Ishikawa (cell line): ENCODE measurements at regions not wholly inside any gene's neighbourhood (a gene's known extent, or its start where the extent isn't known, plus 50 kb on each side); places are given as distances from the start of the nearest gene placed in this dataset.

Experiments
- CREB1 ChIP-seq: IDR thresholded peaks from 2 replicates; pipeline ENCODE4 v1.6.1; 2012; ENCODE audit warnings: low read depth
- EGR1 ChIP-seq: IDR thresholded peaks from 2 replicates; pipeline ENCODE4 v1.6.1; 2012
- EP300 ChIP-seq: IDR thresholded peaks from 2 replicates; pipeline ENCODE4 v1.6.1; 2012; ENCODE audit warnings: borderline replicate concordance
- RAD21 ChIP-seq: IDR thresholded peaks from 2 replicates; pipeline ENCODE4 v1.6.1; 2012; ENCODE audit warnings: low read depth
- TAF1 ChIP-seq: IDR thresholded peaks from 2 replicates; pipeline ENCODE4 v1.6.1; 2012; ENCODE audit warnings: low read depth, mild to moderate bottlenecking
- TCF12 ChIP-seq: IDR thresholded peaks from 2 replicates; pipeline ENCODE4 v1.6.1; 2012; ENCODE audit warnings: low read depth
- TEAD4 ChIP-seq: IDR thresholded peaks from 2 replicates; pipeline ENCODE4 v1.6.1; 2012
- YY1 ChIP-seq: IDR thresholded peaks from 2 replicates; pipeline ENCODE4 v1.6.1; 2012; ENCODE audit warnings: low read depth
- TF ChIP-seq, protein P1 (sequence below): IDR thresholded peaks from 2 replicates; pipeline ENCODE4 v1.6.1; 2012
- TF ChIP-seq, protein P2 (sequence below): IDR thresholded peaks from 2 replicates; pipeline ENCODE4 v1.6.1; 2012; ENCODE audit warnings: low read depth, mild to moderate bottlenecking
- TF ChIP-seq, protein P3 (sequence below): IDR thresholded peaks from 2 replicates; pipeline ENCODE4 v1.6.1; 2012

DNA sequence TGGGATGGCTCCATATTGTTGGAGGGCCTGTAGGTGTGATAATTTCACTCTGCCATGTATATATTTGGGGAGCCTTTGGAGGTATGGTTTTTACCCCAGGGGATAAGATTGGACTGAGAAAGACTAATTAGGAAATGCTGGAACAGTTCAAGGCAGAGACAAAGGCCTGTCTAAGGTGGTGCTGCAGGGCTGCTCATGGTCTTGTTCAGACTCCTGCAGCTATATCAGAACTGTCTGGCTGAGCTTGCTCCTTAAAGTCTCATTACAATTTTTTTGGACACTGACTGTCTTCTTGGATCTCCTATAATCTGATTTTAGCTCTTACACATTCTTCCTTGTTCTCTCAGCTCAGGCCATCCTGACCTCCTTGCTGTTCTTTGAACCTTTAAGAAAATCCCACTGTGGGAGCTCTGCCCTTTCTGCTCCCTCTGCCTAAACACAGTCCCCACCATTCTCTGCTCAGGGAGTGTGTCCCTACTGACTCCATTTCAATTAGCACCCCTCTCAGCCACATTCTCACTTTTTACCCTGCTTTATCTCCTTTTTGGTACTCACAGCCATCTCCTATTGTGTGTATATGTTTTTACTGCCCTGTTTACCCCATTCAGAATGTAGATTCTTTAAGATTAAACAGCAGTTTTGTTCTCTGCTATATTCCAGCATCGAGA is 468.7 kb upstream of the FANCL start:
- no peak for TF ChIP-seq EP300
- no peak for TF ChIP-seq TEAD4
- TF ChIP-seq CREB1 = no peak
- no peak for TF ChIP-seq YY1
- TF ChIP-seq, protein P1, sequence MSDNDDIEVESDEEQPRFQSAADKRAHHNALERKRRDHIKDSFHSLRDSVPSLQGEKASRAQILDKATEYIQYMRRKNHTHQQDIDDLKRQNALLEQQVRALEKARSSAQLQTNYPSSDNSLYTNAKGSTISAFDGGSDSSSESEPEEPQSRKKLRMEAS = no peak
- no peak for TF ChIP-seq RAD21
- TF ChIP-seq, protein P2, sequence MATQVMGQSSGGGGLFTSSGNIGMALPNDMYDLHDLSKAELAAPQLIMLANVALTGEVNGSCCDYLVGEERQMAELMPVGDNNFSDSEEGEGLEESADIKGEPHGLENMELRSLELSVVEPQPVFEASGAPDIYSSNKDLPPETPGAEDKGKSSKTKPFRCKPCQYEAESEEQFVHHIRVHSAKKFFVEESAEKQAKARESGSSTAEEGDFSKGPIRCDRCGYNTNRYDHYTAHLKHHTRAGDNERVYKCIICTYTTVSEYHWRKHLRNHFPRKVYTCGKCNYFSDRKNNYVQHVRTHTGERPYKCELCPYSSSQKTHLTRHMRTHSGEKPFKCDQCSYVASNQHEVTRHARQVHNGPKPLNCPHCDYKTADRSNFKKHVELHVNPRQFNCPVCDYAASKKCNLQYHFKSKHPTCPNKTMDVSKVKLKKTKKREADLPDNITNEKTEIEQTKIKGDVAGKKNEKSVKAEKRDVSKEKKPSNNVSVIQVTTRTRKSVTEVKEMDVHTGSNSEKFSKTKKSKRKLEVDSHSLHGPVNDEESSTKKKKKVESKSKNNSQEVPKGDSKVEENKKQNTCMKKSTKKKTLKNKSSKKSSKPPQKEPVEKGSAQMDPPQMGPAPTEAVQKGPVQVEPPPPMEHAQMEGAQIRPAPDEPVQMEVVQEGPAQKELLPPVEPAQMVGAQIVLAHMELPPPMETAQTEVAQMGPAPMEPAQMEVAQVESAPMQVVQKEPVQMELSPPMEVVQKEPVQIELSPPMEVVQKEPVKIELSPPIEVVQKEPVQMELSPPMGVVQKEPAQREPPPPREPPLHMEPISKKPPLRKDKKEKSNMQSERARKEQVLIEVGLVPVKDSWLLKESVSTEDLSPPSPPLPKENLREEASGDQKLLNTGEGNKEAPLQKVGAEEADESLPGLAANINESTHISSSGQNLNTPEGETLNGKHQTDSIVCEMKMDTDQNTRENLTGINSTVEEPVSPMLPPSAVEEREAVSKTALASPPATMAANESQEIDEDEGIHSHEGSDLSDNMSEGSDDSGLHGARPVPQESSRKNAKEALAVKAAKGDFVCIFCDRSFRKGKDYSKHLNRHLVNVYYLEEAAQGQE = no peak
- TF ChIP-seq, protein P3, sequence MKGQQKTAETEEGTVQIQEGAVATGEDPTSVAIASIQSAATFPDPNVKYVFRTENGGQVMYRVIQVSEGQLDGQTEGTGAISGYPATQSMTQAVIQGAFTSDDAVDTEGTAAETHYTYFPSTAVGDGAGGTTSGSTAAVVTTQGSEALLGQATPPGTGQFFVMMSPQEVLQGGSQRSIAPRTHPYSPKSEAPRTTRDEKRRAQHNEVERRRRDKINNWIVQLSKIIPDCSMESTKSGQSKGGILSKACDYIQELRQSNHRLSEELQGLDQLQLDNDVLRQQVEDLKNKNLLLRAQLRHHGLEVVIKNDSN = no peak
- no peak for TF ChIP-seq TAF1
- no peak for TF ChIP-seq EGR1
- TF ChIP-seq TCF12 = no peak
